Ovary (tissue), 3 donors: ENCODE measurements at regions not wholly inside any gene's neighbourhood (a gene's known extent, or its start where the extent isn't known, plus 50 kb on each side); places are given as distances from the start of the nearest gene placed in this dataset.

Experiments
- POLR2A ChIP-seq: fragments of 450-650 bp; IDR thresholded peaks from one replicate; pipeline ENCODE4 v1.6.1; 2017; ENCODE audit warnings: antibody characterized with exemption, mild to moderate bottlenecking, moderate library complexity
- TF ChIP-seq, protein P1 (sequence below), 3 donors: fragments of 450-650 bp in 2 of 3; fragments of 200-600 bp in 1 of 3; IDR thresholded peaks; one replicate each; pipeline versions ENCODE4 v1.5.1 to v1.8.0; 2016 to 2022; ENCODE audit warnings: antibody characterized with exemption in 3 of 3, mild to moderate bottlenecking in 1 of 3
- donor health status: DM: no; HTN: no; CAD: no.

DNA sequence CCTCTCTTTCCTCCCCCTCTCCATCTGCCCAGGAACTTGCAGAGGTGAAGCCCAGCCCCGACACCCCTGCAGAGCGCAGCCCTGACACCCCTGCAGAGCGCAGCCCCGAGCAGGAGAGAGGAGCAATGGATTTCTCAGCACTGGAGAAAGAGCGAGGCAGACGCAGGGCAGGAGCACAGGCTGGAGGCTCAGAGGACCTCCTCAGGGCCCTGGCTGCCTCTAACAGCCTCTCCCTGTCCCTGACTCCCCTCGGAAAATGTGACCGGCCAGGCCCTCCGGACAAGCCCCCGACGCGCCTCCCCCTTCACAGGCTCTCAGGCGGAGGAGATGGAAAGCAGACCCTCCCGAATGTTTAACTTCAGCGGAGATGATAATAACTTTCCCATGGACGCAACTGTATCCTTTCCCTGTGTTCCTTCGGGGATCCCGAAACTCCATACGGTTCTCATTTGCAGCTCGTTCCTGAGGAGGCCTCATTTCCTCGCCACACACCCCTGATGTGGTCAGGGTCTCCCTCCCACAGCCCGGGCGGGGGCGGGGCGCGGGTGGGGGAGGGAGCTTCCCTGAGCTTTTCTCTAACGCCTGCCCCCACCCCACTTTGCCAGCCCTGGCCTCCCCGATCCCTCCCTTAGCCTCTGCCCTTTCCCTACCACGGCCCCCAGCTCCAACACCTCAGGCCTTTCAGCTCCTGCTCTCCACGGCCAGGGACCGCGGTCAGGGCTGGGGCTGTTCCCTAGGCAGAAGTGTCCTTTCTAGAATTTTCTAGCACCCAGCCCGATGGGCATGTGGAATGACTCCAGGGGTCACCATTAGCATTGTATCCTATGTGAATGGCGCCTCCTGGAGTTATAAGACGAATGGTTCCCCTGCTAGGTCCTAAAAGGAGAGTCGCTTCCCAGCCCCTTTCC lies 201.1 kb upstream of the BCOR start:
- no peak for TF ChIP-seq POLR2A
- TF ChIP-seq, protein P1, sequence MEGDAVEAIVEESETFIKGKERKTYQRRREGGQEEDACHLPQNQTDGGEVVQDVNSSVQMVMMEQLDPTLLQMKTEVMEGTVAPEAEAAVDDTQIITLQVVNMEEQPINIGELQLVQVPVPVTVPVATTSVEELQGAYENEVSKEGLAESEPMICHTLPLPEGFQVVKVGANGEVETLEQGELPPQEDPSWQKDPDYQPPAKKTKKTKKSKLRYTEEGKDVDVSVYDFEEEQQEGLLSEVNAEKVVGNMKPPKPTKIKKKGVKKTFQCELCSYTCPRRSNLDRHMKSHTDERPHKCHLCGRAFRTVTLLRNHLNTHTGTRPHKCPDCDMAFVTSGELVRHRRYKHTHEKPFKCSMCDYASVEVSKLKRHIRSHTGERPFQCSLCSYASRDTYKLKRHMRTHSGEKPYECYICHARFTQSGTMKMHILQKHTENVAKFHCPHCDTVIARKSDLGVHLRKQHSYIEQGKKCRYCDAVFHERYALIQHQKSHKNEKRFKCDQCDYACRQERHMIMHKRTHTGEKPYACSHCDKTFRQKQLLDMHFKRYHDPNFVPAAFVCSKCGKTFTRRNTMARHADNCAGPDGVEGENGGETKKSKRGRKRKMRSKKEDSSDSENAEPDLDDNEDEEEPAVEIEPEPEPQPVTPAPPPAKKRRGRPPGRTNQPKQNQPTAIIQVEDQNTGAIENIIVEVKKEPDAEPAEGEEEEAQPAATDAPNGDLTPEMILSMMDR (IDR thresholded peaks at IDR 0.05), result peak in 2 of 3 donors; percentile 20 to 29
